PC-9 (cell line): ENCODE measurements at regions not wholly inside any gene's neighbourhood (a gene's known extent, or its start where the extent isn't known, plus 50 kb on each side); places are given as distances from the start of the nearest gene placed in this dataset.

Experiments
- EZH2 ChIP-seq: fragments of 200-600 bp; sonication (generic); IDR thresholded peaks from 2 replicates; pipeline ENCODE4 v1.8.0; 2017; ENCODE audit warnings: antibody characterized with exemption, low read depth
- TF ChIP-seq, protein P1 (sequence below): fragments of 200-600 bp; sonication (generic); conservative IDR thresholded peaks from 2 replicates; pipeline ENCODE4 v1.6.1; 2017; ENCODE audit warnings: mixed run types, antibody characterized with exemption, mild to moderate bottlenecking, moderate library complexity

DNA sequence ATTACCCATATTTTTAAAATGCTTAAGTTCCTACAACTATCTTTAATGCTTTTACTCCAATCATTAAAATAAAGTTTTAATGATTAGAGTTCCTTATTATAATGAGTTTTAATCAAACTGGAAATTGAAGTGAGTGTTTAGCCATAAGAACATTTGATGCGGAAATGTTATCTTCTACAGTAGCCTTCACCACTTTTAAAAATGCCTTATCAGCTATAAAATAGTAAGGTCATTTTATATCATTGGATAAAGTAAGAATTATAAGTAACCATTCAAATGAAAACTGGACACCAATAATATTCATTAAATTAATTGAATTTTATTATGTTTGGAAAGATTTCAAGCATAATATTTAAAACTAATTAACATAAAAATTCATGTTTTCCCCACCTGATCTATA is 825.0 kb upstream of the ROBO1 start:
- TF ChIP-seq EZH2 = no peak
- TF ChIP-seq, protein P1, sequence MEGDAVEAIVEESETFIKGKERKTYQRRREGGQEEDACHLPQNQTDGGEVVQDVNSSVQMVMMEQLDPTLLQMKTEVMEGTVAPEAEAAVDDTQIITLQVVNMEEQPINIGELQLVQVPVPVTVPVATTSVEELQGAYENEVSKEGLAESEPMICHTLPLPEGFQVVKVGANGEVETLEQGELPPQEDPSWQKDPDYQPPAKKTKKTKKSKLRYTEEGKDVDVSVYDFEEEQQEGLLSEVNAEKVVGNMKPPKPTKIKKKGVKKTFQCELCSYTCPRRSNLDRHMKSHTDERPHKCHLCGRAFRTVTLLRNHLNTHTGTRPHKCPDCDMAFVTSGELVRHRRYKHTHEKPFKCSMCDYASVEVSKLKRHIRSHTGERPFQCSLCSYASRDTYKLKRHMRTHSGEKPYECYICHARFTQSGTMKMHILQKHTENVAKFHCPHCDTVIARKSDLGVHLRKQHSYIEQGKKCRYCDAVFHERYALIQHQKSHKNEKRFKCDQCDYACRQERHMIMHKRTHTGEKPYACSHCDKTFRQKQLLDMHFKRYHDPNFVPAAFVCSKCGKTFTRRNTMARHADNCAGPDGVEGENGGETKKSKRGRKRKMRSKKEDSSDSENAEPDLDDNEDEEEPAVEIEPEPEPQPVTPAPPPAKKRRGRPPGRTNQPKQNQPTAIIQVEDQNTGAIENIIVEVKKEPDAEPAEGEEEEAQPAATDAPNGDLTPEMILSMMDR = no peak
